SK-N-SH treated with all-trans-retinoic acid at 6 μM for 48 hours (cell line): ENCODE measurements at regions not wholly inside any gene's neighbourhood (a gene's known extent, or its start where the extent isn't known, plus 50 kb on each side); places are given as distances from the start of the nearest gene placed in this dataset.

Experiments
- ATAC-seq: fragments of 200-7000 bp; cut with Tn5 transposase; 3 replicates; pipeline ENCODE4 v1.9.1; 2020; ENCODE audit warnings: mild to moderate bottlenecking, moderate library complexity
- ARNTL ChIP-seq: fragments of 450-650 bp; formaldehyde crosslinking; IDR thresholded peaks from 2 replicates; pipeline ENCODE4 v1.5.0; 2020; ENCODE audit warnings: low read depth, mild to moderate bottlenecking, moderate library complexity, borderline replicate concordance
- BACH2 ChIP-seq: fragments of 250-450 bp; sonication (Bioruptor Pico); IDR thresholded peaks from 2 replicates; pipeline ENCODE4 v1.9.0; 2021; ENCODE audit warnings: mild to moderate bottlenecking, borderline replicate concordance
- CREB5 ChIP-seq: fragments of 250-450 bp; sonication (Bioruptor Pico); IDR thresholded peaks from 2 replicates; pipeline ENCODE4 v1.5.1; 2020; ENCODE audit warnings: low read depth, mild to moderate bottlenecking, moderate library complexity
- CSDC2 ChIP-seq: fragments of 250-450 bp; sonication (Bioruptor Pico); IDR thresholded peaks from 2 replicates; pipeline ENCODE4 v1.5.0; 2020; ENCODE audit warnings: mild to moderate bottlenecking, moderate library complexity
- CSRNP3 ChIP-seq: fragments of 250-450 bp; sonication (Bioruptor Pico); IDR thresholded peaks from 2 replicates; pipeline ENCODE4 v1.5.1; 2021; ENCODE audit warnings: mild to moderate bottlenecking, moderate library complexity
- ESRRG ChIP-seq: fragments of 250-450 bp; sonication (Bioruptor Pico); IDR thresholded peaks from 2 replicates; pipeline ENCODE4 v1.6.1; 2021; ENCODE audit warnings: mild to moderate bottlenecking
- GLIS3 ChIP-seq: fragments of 250-450 bp; sonication (Bioruptor Pico); IDR thresholded peaks from 2 replicates; pipeline ENCODE4 v1.5.0; 2020; ENCODE audit warnings: mild to moderate bottlenecking, moderate library complexity
- ISL1 ChIP-seq: fragments of 250-450 bp; sonication (Bioruptor Pico); IDR thresholded peaks from 2 replicates; pipeline ENCODE4 v2.1.2; 2022; ENCODE audit warnings: mild to moderate bottlenecking, moderate library complexity
- OSR1 ChIP-seq: fragments of 250-450 bp; sonication (Bioruptor Pico); IDR thresholded peaks from 2 replicates; pipeline ENCODE4 v1.8.0; 2022; ENCODE audit warnings: moderate library complexity, mild to moderate bottlenecking, inconsistent platforms
- POU6F1 ChIP-seq: fragments of 250-450 bp; sonication (Bioruptor Pico); IDR thresholded peaks from 2 replicates; pipeline ENCODE4 v1.8.0; 2021; ENCODE audit warnings: low read depth, mild to moderate bottlenecking, moderate library complexity, borderline replicate concordance
- PPARA ChIP-seq: fragments of 250-450 bp; sonication (Bioruptor Pico); IDR thresholded peaks from 2 replicates; pipeline ENCODE4 v1.5.0; 2020; ENCODE audit warnings: mild to moderate bottlenecking, borderline replicate concordance
- SNAI2 ChIP-seq: fragments of 250-450 bp; sonication (Bioruptor Pico); IDR thresholded peaks from 2 replicates; pipeline ENCODE4 v1.5.0; 2020; ENCODE audit warnings: mild to moderate bottlenecking, moderate library complexity
- TCF4 ChIP-seq: fragments of 250-450 bp; sonication (Bioruptor Pico); IDR thresholded peaks from 2 replicates; pipeline ENCODE4 v1.8.0; 2021; ENCODE audit warnings: mild to moderate bottlenecking, moderate library complexity, borderline replicate concordance
- TOX ChIP-seq: fragments of 250-450 bp; sonication (Bioruptor Pico); IDR thresholded peaks from 2 replicates; pipeline ENCODE4 v1.8.0; 2021; ENCODE audit warnings: mild to moderate bottlenecking, moderate library complexity, borderline replicate concordance
- TSHZ2 ChIP-seq: fragments of 250-450 bp; sonication (Bioruptor Pico); IDR thresholded peaks from 2 replicates; pipeline ENCODE4 v1.5.0; 2020; ENCODE audit warnings: mild to moderate bottlenecking, moderate library complexity
- ZC3H10 ChIP-seq: fragments of 250-450 bp; sonication (Bioruptor Pico); IDR thresholded peaks from 2 replicates; pipeline ENCODE4 v1.5.1; 2021; ENCODE audit warnings: mild to moderate bottlenecking, moderate library complexity
- ZFP3 ChIP-seq: fragments of 250-450 bp; sonication (Bioruptor Pico); IDR thresholded peaks from 2 replicates; pipeline ENCODE4 v1.5.0; 2020; ENCODE audit warnings: mild to moderate bottlenecking, moderate library complexity
- ZFP30 ChIP-seq: fragments of 450-650 bp; formaldehyde crosslinking; IDR thresholded peaks from 2 replicates; pipeline ENCODE4 v1.5.0; 2022; ENCODE audit warnings: mild to moderate bottlenecking, moderate library complexity
- ZNF565 ChIP-seq: fragments of 450-650 bp; formaldehyde crosslinking; conservative IDR thresholded peaks from 2 replicates; pipeline ENCODE4 v1.5.0; 2020; ENCODE audit warnings: low read depth, mild to moderate bottlenecking, moderate library complexity
- ZNF70 ChIP-seq: fragments of 450-650 bp; formaldehyde crosslinking; IDR thresholded peaks from 2 replicates; pipeline ENCODE4 v1.5.0; 2020; ENCODE audit warnings: mild to moderate bottlenecking, moderate library complexity
- ZNF8 ChIP-seq: fragments of 450-650 bp; formaldehyde crosslinking; IDR thresholded peaks from 2 replicates; pipeline ENCODE4 v1.5.0; 2020; ENCODE audit warnings: mild to moderate bottlenecking, moderate library complexity

- TF ChIP-seq SNAI2 (CRISPR knock-in tag) (no peak), POU6F1 (no peak), ZC3H10 (no peak), ZFP3 (no peak), BACH2 (no peak), CREB5 (CRISPR knock-in tag) (no peak), ZNF565 (CRISPR knock-in tag) (no peak), TSHZ2 (CRISPR knock-in tag) (no peak), CSRNP3 (no peak), TCF4 (CRISPR knock-in tag) (no peak)
- ATAC-seq = no peak
Measured at GRCh38 chrX:42546800-42547199, 231.2 kb downstream of the PPP1R2C start.

GRCh38 chrX:42544883-42545282 lies 233.1 kb downstream of the PPP1R2C start:
- no peak for ATAC-seq
- TF ChIP-seq ARNTL (CRISPR knock-in tag) = no peak
- no peak for TF ChIP-seq TCF4 (CRISPR knock-in tag)
- no peak for TF ChIP-seq CREB5 (CRISPR knock-in tag)
- TF ChIP-seq PPARA (CRISPR knock-in tag) = no peak
- no peak for TF ChIP-seq ZFP3
- no peak for TF ChIP-seq ZFP30
- no peak for TF ChIP-seq ZNF70 (CRISPR knock-in tag)
- TF ChIP-seq ZNF8 (CRISPR knock-in tag) = no peak
- TF ChIP-seq ZC3H10 = no peak
- no peak for TF ChIP-seq CSRNP3
- no peak for TF ChIP-seq ISL1 (CRISPR knock-in tag)
- TF ChIP-seq BACH2 = no peak
- no peak for TF ChIP-seq ZNF565 (CRISPR knock-in tag)
- no peak for TF ChIP-seq CSDC2 (CRISPR knock-in tag)

- no peak for TF ChIP-seq POU6F1
- no peak for TF ChIP-seq GLIS3 (CRISPR knock-in tag)
- no peak for TF ChIP-seq ZC3H10
- TF ChIP-seq OSR1 (CRISPR knock-in tag) = no peak
- TF ChIP-seq ZNF70 (CRISPR knock-in tag) = no peak
- TF ChIP-seq TCF4 (CRISPR knock-in tag) = no peak
- TF ChIP-seq TOX = no peak
- no peak for TF ChIP-seq ISL1 (CRISPR knock-in tag)
- no peak for TF ChIP-seq ESRRG (CRISPR knock-in tag)
- no peak for TF ChIP-seq CREB5 (CRISPR knock-in tag)
- no peak for TF ChIP-seq CSDC2 (CRISPR knock-in tag)
- no peak for ATAC-seq
Measured at GRCh38 chrX:42541554-42541953, 236.4 kb downstream of the PPP1R2C start.
